ENCODE measurements at regions not wholly inside any gene's neighbourhood (a gene's known extent, or its start where the extent isn't known, plus 50 kb on each side); places are given as distances from the start of the nearest gene placed in this dataset.

DNA sequence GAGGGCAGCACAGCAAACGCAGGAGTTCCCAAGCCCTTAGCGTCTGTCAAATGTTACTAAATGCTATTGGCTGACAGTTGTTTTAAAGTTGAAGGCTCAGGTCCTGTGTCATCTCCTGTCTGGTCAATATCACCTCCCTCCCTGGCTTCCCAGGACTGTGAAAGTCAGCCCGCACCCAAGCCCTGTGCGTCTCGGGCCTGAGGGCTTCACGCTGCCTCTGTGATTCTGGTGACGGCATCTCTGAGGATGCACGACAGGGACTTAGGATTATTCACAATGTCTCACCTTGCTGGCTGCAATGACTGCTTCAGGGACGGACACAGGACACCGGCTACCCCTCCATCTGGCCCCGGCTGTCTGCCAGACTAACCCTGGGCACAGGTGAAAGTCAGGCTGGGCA, 415.3 kb downstream of the CTTN start:
- Histone ChIP-seq H3K27ac (ENCODE audit: low read depth in 2 of 2, low read length in 1 of 2) (no peak overlapping the region), H2AFZ (ENCODE audit: low read depth) (no peak overlapping the region), H3K9ac (no peak overlapping the region), H3K9me3 (no peaks in the 10 kb centered on the region), H3K4me2 (no peak overlapping the region), H3K4me3 (ENCODE audit: low read depth in 2 of 2, low read length in 1 of 2) (no peak overlapping the region), H4K20me1 (ENCODE audit: insufficient read depth) (no peaks in the 10 kb centered on the region), H3K4me1 (ENCODE audit: control insufficient read depth in 1 of 2, insufficient read depth in 2 of 2, low read depth in 1 of 2, low read length in 1 of 2) (peaks cover 0 to 2% of the 10 kb centered on the region in 2 experiments; a peak in 1 of 4 replicates), H3K36me3 (replicated peaks in 1 of 2; ENCODE audit: control insufficient read depth in 1 of 2, insufficient read depth in 2 of 2, low read length in 1 of 2) (no peaks in the 10 kb centered on the region), H3K79me2 (ENCODE audit: insufficient read depth) (no peaks in the 10 kb centered on the region), H3F3A (replicated peaks; ENCODE audit: insufficient read depth) (no peaks in the 10 kb centered on the region), H3K9me2 (no peaks in the 10 kb centered on the region), H3K27me3 (ENCODE audit: insufficient read depth) (no peaks in the 10 kb centered on the region)
- no peak for DNase-seq
- ChIA-PET CTCF (interaction anchor here (1.2 to 4.3 kb wide), 9 partner anchors 9 to 263 kb away, joined by 3 to 38 read pairs (median 17); no protein-coding TSS in a partner anchor), POLR2A (no interaction called here)
- no peak for TF ChIP-seq USF1 (IDR thresholded peaks at IDR 0.05; ENCODE audit: borderline replicate concordance, low read depth)
- no peak for TF ChIP-seq FOXJ3 (CRISPR knock-in tag; IDR thresholded peaks at IDR 0.05)
- TF ChIP-seq NFIC (IDR thresholded peaks at IDR 0.05; ENCODE audit: borderline replicate concordance) = no peak
- no peak for TF ChIP-seq GATA2 (CRISPR knock-in tag; IDR thresholded peaks at IDR 0.05)
- TF ChIP-seq EZH2phosphoT487 (IDR thresholded peaks at IDR 0.05; ENCODE audit: borderline replicate concordance, low read depth) = no peak
- no peak for TF ChIP-seq MXI1 (IDR thresholded peaks at IDR 0.05; ENCODE audit: low read depth, low read length)
- TF ChIP-seq TAF1 (IDR thresholded peaks at IDR 0.05; ENCODE audit: borderline replicate concordance, low read depth, low read length) = no peak
- TF ChIP-seq, protein P1, sequence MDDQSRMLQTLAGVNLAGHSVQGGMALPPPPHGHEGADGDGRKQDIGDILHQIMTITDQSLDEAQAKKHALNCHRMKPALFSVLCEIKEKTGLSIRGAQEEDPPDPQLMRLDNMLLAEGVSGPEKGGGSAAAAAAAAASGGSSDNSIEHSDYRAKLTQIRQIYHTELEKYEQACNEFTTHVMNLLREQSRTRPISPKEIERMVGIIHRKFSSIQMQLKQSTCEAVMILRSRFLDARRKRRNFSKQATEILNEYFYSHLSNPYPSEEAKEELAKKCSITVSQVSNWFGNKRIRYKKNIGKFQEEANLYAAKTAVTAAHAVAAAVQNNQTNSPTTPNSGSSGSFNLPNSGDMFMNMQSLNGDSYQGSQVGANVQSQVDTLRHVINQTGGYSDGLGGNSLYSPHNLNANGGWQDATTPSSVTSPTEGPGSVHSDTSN (IDR thresholded peaks at IDR 0.05) = no peak
- TF ChIP-seq ELF1 (IDR thresholded peaks at IDR 0.05) = no peak
- no peak for TF ChIP-seq MAX (IDR thresholded peaks at IDR 0.05; ENCODE audit: low read depth)
- TF ChIP-seq NRF1 (IDR thresholded peaks at IDR 0.05; ENCODE audit: low read depth, low read length) = no peak
- no peak for TF ChIP-seq ZBTB33 (IDR thresholded peaks at IDR 0.05; ENCODE audit: borderline replicate concordance, low read depth)
- no peak for TF ChIP-seq JUND (IDR thresholded peaks at IDR 0.05)
- TF ChIP-seq IRF3 (IDR thresholded peaks at IDR 0.05; ENCODE audit: low read depth, low read length) = no peak
- no peak for TF ChIP-seq CHD2 (IDR thresholded peaks at IDR 0.05; ENCODE audit: low read length, partially characterized antibody)
- no peak for TF ChIP-seq SMC3 (IDR thresholded peaks at IDR 0.05; ENCODE audit: low read depth, low read length)
- TF ChIP-seq, protein P2, sequence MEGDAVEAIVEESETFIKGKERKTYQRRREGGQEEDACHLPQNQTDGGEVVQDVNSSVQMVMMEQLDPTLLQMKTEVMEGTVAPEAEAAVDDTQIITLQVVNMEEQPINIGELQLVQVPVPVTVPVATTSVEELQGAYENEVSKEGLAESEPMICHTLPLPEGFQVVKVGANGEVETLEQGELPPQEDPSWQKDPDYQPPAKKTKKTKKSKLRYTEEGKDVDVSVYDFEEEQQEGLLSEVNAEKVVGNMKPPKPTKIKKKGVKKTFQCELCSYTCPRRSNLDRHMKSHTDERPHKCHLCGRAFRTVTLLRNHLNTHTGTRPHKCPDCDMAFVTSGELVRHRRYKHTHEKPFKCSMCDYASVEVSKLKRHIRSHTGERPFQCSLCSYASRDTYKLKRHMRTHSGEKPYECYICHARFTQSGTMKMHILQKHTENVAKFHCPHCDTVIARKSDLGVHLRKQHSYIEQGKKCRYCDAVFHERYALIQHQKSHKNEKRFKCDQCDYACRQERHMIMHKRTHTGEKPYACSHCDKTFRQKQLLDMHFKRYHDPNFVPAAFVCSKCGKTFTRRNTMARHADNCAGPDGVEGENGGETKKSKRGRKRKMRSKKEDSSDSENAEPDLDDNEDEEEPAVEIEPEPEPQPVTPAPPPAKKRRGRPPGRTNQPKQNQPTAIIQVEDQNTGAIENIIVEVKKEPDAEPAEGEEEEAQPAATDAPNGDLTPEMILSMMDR (IDR thresholded peaks at IDR 0.05) = no peak
- TF ChIP-seq YY1 (IDR thresholded peaks at IDR 0.05; ENCODE audit: low read depth) = no peak
- no peak for TF ChIP-seq MEF2A (IDR thresholded peaks at IDR 0.05; ENCODE audit: borderline replicate concordance, low read depth)
- no peak for TF ChIP-seq POLR2AphosphoS5 (IDR thresholded peaks at IDR 0.05; ENCODE audit: low read depth, low read length)
- 56% methylated on average over 3 of the region's 11 CpGs for WGBS (ENCODE audit: low lambda C conversion rate)

Measured in SK-N-SH (cell line).